ENCODE measurements at regions not wholly inside any gene's neighbourhood (a gene's known extent, or its start where the extent isn't known, plus 50 kb on each side); places are given as distances from the start of the nearest gene placed in this dataset.
"Not testable (repeated sequence)": the region's sequence is repeated elsewhere in the genome, so short reads cannot be mapped to it uniquely, and the experiment has no call there.

- no peaks in the 10 kb centered on the region for H3K36me3 ChIP-seq (ENCODE audit: control insufficient read depth in 2 of 2, insufficient read depth in 2 of 2, low read length in 1 of 2)
- no peak overlapping the region for H3K4me3 ChIP-seq (ENCODE audit: low read depth in 1 of 2, low read length in 2 of 2)
- no peak overlapping the region for H3K27ac ChIP-seq (ENCODE audit: low read depth in 2 of 2, low read length in 1 of 2)
- 64 to 70% methylated on average over 14 of the region's 14 CpGs for WGBS, 2 donors
- H3K4me1 ChIP-seq (ENCODE audit: control insufficient read depth in 2 of 2, insufficient read depth in 2 of 2, low read length in 1 of 2), result no peaks in the 10 kb centered on the region
- no peaks in the 10 kb centered on the region for H3K27me3 ChIP-seq (ENCODE audit: control insufficient read depth in 1 of 2, insufficient read depth in 2 of 2, low read length in 2 of 2)
- H3K9me3 ChIP-seq (ENCODE audit: control insufficient read depth in 2 of 2, insufficient read depth in 1 of 2, low read depth in 1 of 2, low read length in 1 of 2), result no peaks in the 10 kb centered on the region
Measured at GRCh38 chr6:11900662-11901598, 111.2 kb upstream of the HIVEP1 start.

- H3K27me3 ChIP-seq (ENCODE audit: control insufficient read depth in 1 of 2, insufficient read depth in 2 of 2, low read length in 2 of 2), result no peaks in the 10 kb centered on the region
- no peaks in the 10 kb centered on the region for H3K4me1 ChIP-seq (ENCODE audit: control insufficient read depth in 2 of 2, insufficient read depth in 2 of 2, low read length in 1 of 2)
- 72 to 89% methylated on average over 1 of the region's 1 CpG for WGBS, 2 donors
- H3K27ac ChIP-seq (ENCODE audit: low read depth in 2 of 2, low read length in 1 of 2), result no peak overlapping the region
- H3K9me3 ChIP-seq (ENCODE audit: control insufficient read depth in 2 of 2, insufficient read depth in 1 of 2, low read depth in 1 of 2, low read length in 1 of 2), result no peaks in the 10 kb centered on the region
- no peak overlapping the region for H3K4me3 ChIP-seq (ENCODE audit: low read depth in 1 of 2, low read length in 2 of 2)
- H3K36me3 ChIP-seq (ENCODE audit: control insufficient read depth in 2 of 2, insufficient read depth in 2 of 2, low read length in 1 of 2), result no peaks in the 10 kb centered on the region
Measured at GRCh38 chr6:11899645-11900044, 112.5 kb upstream of the HIVEP1 start.

GRCh38 chr6:11894212-11894611 is 115.6 kb upstream of the ADTRP start:
- no peaks in the 10 kb centered on the region for H3K36me3 ChIP-seq (ENCODE audit: control insufficient read depth in 2 of 2, insufficient read depth in 2 of 2, low read length in 1 of 2)
- no peak overlapping the region for H3K4me3 ChIP-seq (ENCODE audit: low read depth in 1 of 2, low read length in 2 of 2)
- H3K9me3 ChIP-seq (ENCODE audit: control insufficient read depth in 2 of 2, insufficient read depth in 1 of 2, low read depth in 1 of 2, low read length in 1 of 2), result no peaks in the 10 kb centered on the region
- no peaks in the 10 kb centered on the region for H3K4me1 ChIP-seq (ENCODE audit: control insufficient read depth in 2 of 2, insufficient read depth in 2 of 2, low read length in 1 of 2)
- no peak overlapping the region for H3K27ac ChIP-seq (ENCODE audit: low read depth in 2 of 2, low read length in 1 of 2)
- WGBS, 2 donors, result 92 to 94% methylated on average over 1 of the region's 1 CpG
- no peaks in the 10 kb centered on the region for H3K27me3 ChIP-seq (ENCODE audit: control insufficient read depth in 1 of 2, insufficient read depth in 2 of 2, low read length in 2 of 2)

GRCh38 chr6:11891547-11891946 is 112.9 kb upstream of the ADTRP start:
- H3K9me3 ChIP-seq (ENCODE audit: control insufficient read depth in 2 of 2, insufficient read depth in 1 of 2, low read depth in 1 of 2, low read length in 1 of 2), result no peaks in the 10 kb centered on the region
- no peak overlapping the region for H3K4me3 ChIP-seq (ENCODE audit: low read depth in 1 of 2, low read length in 2 of 2)
- H3K36me3 ChIP-seq (ENCODE audit: control insufficient read depth in 2 of 2, insufficient read depth in 2 of 2, low read length in 1 of 2), result no peaks in the 10 kb centered on the region
- H3K4me1 ChIP-seq (ENCODE audit: control insufficient read depth in 2 of 2, insufficient read depth in 2 of 2, low read length in 1 of 2), result no peaks in the 10 kb centered on the region
- H3K27ac ChIP-seq (ENCODE audit: low read depth in 2 of 2, low read length in 1 of 2), result no peak overlapping the region
- no peaks in the 10 kb centered on the region for H3K27me3 ChIP-seq (ENCODE audit: control insufficient read depth in 1 of 2, insufficient read depth in 2 of 2, low read length in 2 of 2)

GRCh38 chr6:11890849-11891248 is 112.2 kb upstream of the ADTRP start:
- Histone ChIP-seq H3K4me3 (ENCODE audit: low read depth in 1 of 2, low read length in 2 of 2) (no peak overlapping the region), H3K9me3 (ENCODE audit: control insufficient read depth in 2 of 2, insufficient read depth in 1 of 2, low read depth in 1 of 2, low read length in 1 of 2) (no peaks in the 10 kb centered on the region), H3K27ac (ENCODE audit: low read depth in 2 of 2, low read length in 1 of 2) (no peak overlapping the region), H3K4me1 (ENCODE audit: control insufficient read depth in 2 of 2, insufficient read depth in 2 of 2, low read length in 1 of 2) (no peaks in the 10 kb centered on the region), H3K36me3 (ENCODE audit: control insufficient read depth in 2 of 2, insufficient read depth in 2 of 2, low read length in 1 of 2) (no peaks in the 10 kb centered on the region), H3K27me3 (ENCODE audit: control insufficient read depth in 1 of 2, insufficient read depth in 2 of 2, low read length in 2 of 2) (no peaks in the 10 kb centered on the region)
- WGBS, 2 donors, result 48 to 69% methylated on average over 1 of the region's 1 CpG

- Histone ChIP-seq H3K36me3 (ENCODE audit: control insufficient read depth in 2 of 2, insufficient read depth in 2 of 2, low read length in 1 of 2) (no peaks in the 10 kb centered on the region), H3K27me3 (ENCODE audit: control insufficient read depth in 1 of 2, insufficient read depth in 2 of 2, low read length in 2 of 2) (no peaks in the 10 kb centered on the region), H3K27ac (ENCODE audit: low read depth in 2 of 2, low read length in 1 of 2) (no peak overlapping the region), H3K4me3 (ENCODE audit: low read depth in 1 of 2, low read length in 2 of 2) (no peak overlapping the region), H3K4me1 (ENCODE audit: control insufficient read depth in 2 of 2, insufficient read depth in 2 of 2, low read length in 1 of 2) (no peaks in the 10 kb centered on the region), H3K9me3 (ENCODE audit: control insufficient read depth in 2 of 2, insufficient read depth in 1 of 2, low read depth in 1 of 2, low read length in 1 of 2) (no peaks in the 10 kb centered on the region)
Measured at GRCh38 chr6:11890209-11890608, 111.6 kb upstream of the ADTRP start.

GRCh38 chr6:11889572-11889971 is 111.0 kb upstream of the ADTRP start:
- no peaks in the 10 kb centered on the region for H3K36me3 ChIP-seq (ENCODE audit: control insufficient read depth in 2 of 2, insufficient read depth in 2 of 2, low read length in 1 of 2)
- H3K9me3 ChIP-seq (ENCODE audit: control insufficient read depth in 2 of 2, insufficient read depth in 1 of 2, low read depth in 1 of 2, low read length in 1 of 2), result no peaks in the 10 kb centered on the region
- WGBS, 2 donors, result 73 to 87% methylated on average over 3 of the region's 3 CpGs
- H3K4me1 ChIP-seq (ENCODE audit: control insufficient read depth in 2 of 2, insufficient read depth in 2 of 2, low read length in 1 of 2), result no peaks in the 10 kb centered on the region
- no peak overlapping the region for H3K27ac ChIP-seq (ENCODE audit: low read depth in 2 of 2, low read length in 1 of 2)
- H3K4me3 ChIP-seq (ENCODE audit: low read depth in 1 of 2, low read length in 2 of 2), result no peak overlapping the region
- no peaks in the 10 kb centered on the region for H3K27me3 ChIP-seq (ENCODE audit: control insufficient read depth in 1 of 2, insufficient read depth in 2 of 2, low read length in 2 of 2)

GRCh38 chr6:11888727-11889126 is 110.1 kb upstream of the ADTRP start:
- Histone ChIP-seq H3K27ac (ENCODE audit: low read depth in 2 of 2, low read length in 1 of 2) (no peak overlapping the region), H3K4me3 (ENCODE audit: low read depth in 1 of 2, low read length in 2 of 2) (no peak overlapping the region), H3K4me1 (ENCODE audit: control insufficient read depth in 2 of 2, insufficient read depth in 2 of 2, low read length in 1 of 2) (no peaks in the 10 kb centered on the region), H3K27me3 (ENCODE audit: control insufficient read depth in 1 of 2, insufficient read depth in 2 of 2, low read length in 2 of 2) (no peaks in the 10 kb centered on the region), H3K9me3 (ENCODE audit: control insufficient read depth in 2 of 2, insufficient read depth in 1 of 2, low read depth in 1 of 2, low read length in 1 of 2) (no peaks in the 10 kb centered on the region), H3K36me3 (ENCODE audit: control insufficient read depth in 2 of 2, insufficient read depth in 2 of 2, low read length in 1 of 2) (no peaks in the 10 kb centered on the region)
- WGBS, 2 donors, result 90% methylated on average over 5 of the region's 5 CpGs

- no peak overlapping the region for H3K4me3 ChIP-seq (ENCODE audit: low read depth in 1 of 2, low read length in 2 of 2)
- no peaks in the 10 kb centered on the region for H3K27me3 ChIP-seq (ENCODE audit: control insufficient read depth in 1 of 2, insufficient read depth in 2 of 2, low read length in 2 of 2)
- H3K27ac ChIP-seq (ENCODE audit: low read depth in 2 of 2, low read length in 1 of 2), result no peak overlapping the region
- no peaks in the 10 kb centered on the region for H3K4me1 ChIP-seq (ENCODE audit: control insufficient read depth in 2 of 2, insufficient read depth in 2 of 2, low read length in 1 of 2)
- no peaks in the 10 kb centered on the region for H3K36me3 ChIP-seq (ENCODE audit: control insufficient read depth in 2 of 2, insufficient read depth in 2 of 2, low read length in 1 of 2)
- WGBS, 2 donors, result 88 to 92% methylated on average over 1 of the region's 1 CpG
- no peaks in the 10 kb centered on the region for H3K9me3 ChIP-seq (ENCODE audit: control insufficient read depth in 2 of 2, insufficient read depth in 1 of 2, low read depth in 1 of 2, low read length in 1 of 2)
Measured at GRCh38 chr6:11885159-11885558, 106.6 kb upstream of the ADTRP start.

GRCh38 chr6:11883471-11883870 is 104.9 kb upstream of the ADTRP start:
- H3K27me3 ChIP-seq (ENCODE audit: control insufficient read depth in 1 of 2, insufficient read depth in 2 of 2, low read length in 2 of 2); H3K9me3 ChIP-seq (ENCODE audit: control insufficient read depth in 2 of 2, insufficient read depth in 1 of 2, low read depth in 1 of 2, low read length in 1 of 2); H3K36me3 ChIP-seq (ENCODE audit: control insufficient read depth in 2 of 2, insufficient read depth in 2 of 2, low read length in 1 of 2); H3K27ac ChIP-seq (ENCODE audit: low read depth in 2 of 2, low read length in 1 of 2); H3K4me3 ChIP-seq (ENCODE audit: low read depth in 1 of 2, low read length in 2 of 2); H3K4me1 ChIP-seq (ENCODE audit: control insufficient read depth in 2 of 2, insufficient read depth in 2 of 2, low read length in 1 of 2): not testable (repeated sequence)
- 85 to 97% methylated on average over 2 of the region's 2 CpGs for WGBS, 2 donors
